ENCODE measurements at regions not wholly inside any gene's neighbourhood (a gene's known extent, or its start where the extent isn't known, plus 50 kb on each side); places are given as distances from the start of the nearest gene placed in this dataset.

- no peaks in the 10 kb centered on the region for H3K36me3 ChIP-seq (replicated peaks in 1 of 2; ENCODE audit: control extremely low read depth in 1 of 2, control insufficient read depth in 1 of 2, extremely low read depth in 1 of 2, insufficient read depth in 2 of 2, low read length in 1 of 2)
- H3K4me3 Mint-ChIP-seq: no peak overlapping the region
- DNase-seq (no peak), ATAC-seq (ENCODE audit: low read depth) (no peak)
- H3K79me2 ChIP-seq (ENCODE audit: control insufficient read depth, insufficient read depth, low read length): no peaks in the 10 kb centered on the region
- H3K9me3 Mint-ChIP-seq (ENCODE audit: insufficient read depth): peaks cover 11% of the 10 kb centered on the region
- POLR2A ChIA-PET: no interaction called here
- no peaks in the 10 kb centered on the region for H4K20me1 ChIP-seq (ENCODE audit: control insufficient read depth, insufficient read depth, low read length, poor library complexity, severe bottlenecking)
- no peak overlapping the region for H3K4me2 ChIP-seq (replicated peaks; ENCODE audit: low read depth, low read length, poor library complexity, severe bottlenecking)
- no peak overlapping the region for H3K9ac ChIP-seq (ENCODE audit: low read length)
- no peaks in the 10 kb centered on the region for H3K4me1 Mint-ChIP-seq
- H3K27me3 ChIP-seq (replicated peaks in 1 of 4; ENCODE audit: control extremely low read depth in 1 of 4, control insufficient read depth in 3 of 4, insufficient read depth in 4 of 4, low read length in 3 of 4): no peaks in the 10 kb centered on the region
- no peak overlapping the region for H3K27ac ChIP-seq (ENCODE audit: low read length in 2 of 2)
- no peak overlapping the region for H3K27ac Mint-ChIP-seq
- CTCF ChIA-PET: no interaction called here
- no CpG with 5 or more reads among the region's 3 CpGs for WGBS (ENCODE audit: insufficient coverage)
- no peaks in the 10 kb centered on the region for H3K4me1 ChIP-seq (ENCODE audit: control insufficient read depth in 2 of 2, insufficient read depth in 2 of 2, low read length in 2 of 2)
- no peak for TF ChIP-seq CTCF (IDR thresholded peaks at IDR 0.05)
- no peak for TF ChIP-seq EZH2 (IDR thresholded peaks at IDR 0.05; ENCODE audit: borderline replicate concordance, insufficient read depth, low read depth, low read length, poor library complexity, severe bottlenecking)
- H3K4me3 ChIP-seq (ENCODE audit: control extremely low read depth in 1 of 5, extremely low read depth in 1 of 5, insufficient read depth in 1 of 5, low read depth in 2 of 5, low read length in 4 of 5): no peak overlapping the region
- peaks cover 14% of the 10 kb centered on the region for H3K27me3 Mint-ChIP-seq
- no peak overlapping the region for H2AFZ ChIP-seq (ENCODE audit: insufficient read depth, low read depth, low read length, poor library complexity, severe bottlenecking)
- peaks cover 2 to 16% (median 4%) of the 10 kb centered on the region in 3 donors for H3K9me3 ChIP-seq (ENCODE audit: control extremely low read depth in 1 of 3, control insufficient read depth in 2 of 3, insufficient read depth in 1 of 3, low read length in 2 of 3)
- intact Hi-C loops (cut with micrococcal nuclease): no loop called here
Measured at GRCh38 chr1:34668063-34668462, 86.8 kb upstream of the GJB5 start.

GRCh38 chr1:34670982-34671381 lies 83.9 kb upstream of the GJB5 start:
- Histone ChIP-seq H4K20me1 (ENCODE audit: control insufficient read depth, insufficient read depth, low read length, poor library complexity, severe bottlenecking) (no peaks in the 10 kb centered on the region), H3K79me2 (ENCODE audit: control insufficient read depth, insufficient read depth, low read length) (no peaks in the 10 kb centered on the region), H3K9me3 (ENCODE audit: control extremely low read depth in 1 of 3, control insufficient read depth in 2 of 3, insufficient read depth in 1 of 3, low read length in 2 of 3) (peaks cover 2 to 16% (median 4%) of the 10 kb centered on the region in 3 donors), H3K4me2 (replicated peaks; ENCODE audit: low read depth, low read length, poor library complexity, severe bottlenecking) (no peak overlapping the region), H3K27me3 (replicated peaks in 1 of 4; ENCODE audit: control extremely low read depth in 1 of 4, control insufficient read depth in 3 of 4, insufficient read depth in 4 of 4, low read length in 3 of 4) (no peaks in the 10 kb centered on the region), H3K4me1 (ENCODE audit: control insufficient read depth in 2 of 2, insufficient read depth in 2 of 2, low read length in 2 of 2) (no peaks in the 10 kb centered on the region), H3K4me3 (ENCODE audit: control extremely low read depth in 1 of 5, extremely low read depth in 1 of 5, insufficient read depth in 1 of 5, low read depth in 2 of 5, low read length in 4 of 5) (no peak overlapping the region), H3K27ac (ENCODE audit: low read length in 2 of 2) (no peak overlapping the region), H2AFZ (ENCODE audit: insufficient read depth, low read depth, low read length, poor library complexity, severe bottlenecking) (no peak overlapping the region), H3K9ac (ENCODE audit: low read length) (no peak overlapping the region), H3K36me3 (replicated peaks in 1 of 2; ENCODE audit: control extremely low read depth in 1 of 2, control insufficient read depth in 1 of 2, extremely low read depth in 1 of 2, insufficient read depth in 2 of 2, low read length in 1 of 2) (no peaks in the 10 kb centered on the region)
- Mint-ChIP-seq H3K4me3 (no peak overlapping the region), H3K9me3 (ENCODE audit: insufficient read depth) (peaks cover 11% of the 10 kb centered on the region), H3K27ac (no peak overlapping the region), H3K4me1 (no peaks in the 10 kb centered on the region), H3K27me3 (peaks cover 17% of the 10 kb centered on the region)
- CTCF ChIA-PET: no interaction called here
- intact Hi-C loops (cut with micrococcal nuclease): no loop called here
- no peak for TF ChIP-seq CTCF (IDR thresholded peaks at IDR 0.05)
- no peak for TF ChIP-seq EZH2 (IDR thresholded peaks at IDR 0.05; ENCODE audit: borderline replicate concordance, insufficient read depth, low read depth, low read length, poor library complexity, severe bottlenecking)
- DNase-seq (no peak), ATAC-seq (ENCODE audit: low read depth) (no peak)
- POLR2A ChIA-PET: no interaction called here
- 89% methylated on average over 7 of the region's 7 CpGs for WGBS (ENCODE audit: insufficient coverage)

Data from B cell (primary cell).